ENCODE measurements at regions not wholly inside any gene's neighbourhood (a gene's known extent, or its start where the extent isn't known, plus 50 kb on each side); places are given as distances from the start of the nearest gene placed in this dataset.

DNA sequence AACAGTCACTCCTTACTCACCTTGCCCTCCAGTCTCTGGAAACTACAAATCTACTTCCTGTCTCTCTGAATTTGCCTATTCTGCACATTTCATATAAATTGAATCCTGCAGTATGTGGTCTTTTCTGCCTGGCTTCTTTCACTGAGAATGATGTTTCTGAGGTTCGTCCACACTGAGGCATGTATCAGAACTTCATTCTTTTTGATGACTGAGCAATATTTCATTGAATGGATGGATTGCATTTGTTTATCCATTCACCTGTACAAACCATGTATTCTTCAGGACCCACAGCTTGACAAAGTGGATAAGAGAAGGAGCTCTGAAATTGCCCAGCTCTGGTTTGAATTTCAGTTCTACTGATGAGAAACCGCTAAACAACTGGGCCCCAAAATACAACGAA is 118.9 kb upstream of the ARRDC4 start:
- TF ChIP-seq, protein P1, sequence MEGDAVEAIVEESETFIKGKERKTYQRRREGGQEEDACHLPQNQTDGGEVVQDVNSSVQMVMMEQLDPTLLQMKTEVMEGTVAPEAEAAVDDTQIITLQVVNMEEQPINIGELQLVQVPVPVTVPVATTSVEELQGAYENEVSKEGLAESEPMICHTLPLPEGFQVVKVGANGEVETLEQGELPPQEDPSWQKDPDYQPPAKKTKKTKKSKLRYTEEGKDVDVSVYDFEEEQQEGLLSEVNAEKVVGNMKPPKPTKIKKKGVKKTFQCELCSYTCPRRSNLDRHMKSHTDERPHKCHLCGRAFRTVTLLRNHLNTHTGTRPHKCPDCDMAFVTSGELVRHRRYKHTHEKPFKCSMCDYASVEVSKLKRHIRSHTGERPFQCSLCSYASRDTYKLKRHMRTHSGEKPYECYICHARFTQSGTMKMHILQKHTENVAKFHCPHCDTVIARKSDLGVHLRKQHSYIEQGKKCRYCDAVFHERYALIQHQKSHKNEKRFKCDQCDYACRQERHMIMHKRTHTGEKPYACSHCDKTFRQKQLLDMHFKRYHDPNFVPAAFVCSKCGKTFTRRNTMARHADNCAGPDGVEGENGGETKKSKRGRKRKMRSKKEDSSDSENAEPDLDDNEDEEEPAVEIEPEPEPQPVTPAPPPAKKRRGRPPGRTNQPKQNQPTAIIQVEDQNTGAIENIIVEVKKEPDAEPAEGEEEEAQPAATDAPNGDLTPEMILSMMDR (IDR thresholded peaks at IDR 0.05), result no peak
- no peak for TF ChIP-seq POLR2A (IDR thresholded peaks at IDR 0.05)
- no peak for TF ChIP-seq EP300 (IDR thresholded peaks at IDR 0.05)

Measured in ovary (tissue), 3 donors.